H1 (cell line): ENCODE measurements at regions not wholly inside any gene's neighbourhood (a gene's known extent, or its start where the extent isn't known, plus 50 kb on each side); places are given as distances from the start of the nearest gene placed in this dataset.

Experiments used
- CTCF ChIA-PET: fragments of 300-600 bp; sonication (Branson Sonifier 250); formaldehyde crosslinking; loops from one replicate; lab custom pipeline; 2021; ENCODE audit not compliant: partially characterized antibody; lab: Charles Lee
- POLR2A ChIA-PET: fragments of 300-600 bp; sonication (Branson Sonifier 250); formaldehyde crosslinking; loops from one replicate; lab custom pipeline; 2021; ENCODE audit warnings: inconsistent platforms; ENCODE audit not compliant: partially characterized antibody; lab: Charles Lee
- DNase-seq, 2 experiments: peaks; one replicate each; pipeline versions ENCODE4 v3.0.0 to v3.0.0-alpha.2; 2010 to 2022; ENCODE audit warnings: low spot score in 2 of 2, low read depth in 1 of 2, mixed read lengths in 1 of 2
- FAIRE-seq: peaks from 2 replicates; lab custom pipeline; 2011; peaks lifted over from hg19 to GRCh38; lab: Jason Lieb, UNC
- H2AFZ ChIP-seq: 2 replicates; pipeline ENCODE4 v1.8.1; 2012; ENCODE audit warnings: low read length, inconsistent platforms
- H2AK5ac ChIP-seq: 2 replicates; pipeline ENCODE4 v1.6.1; 2013; ENCODE audit warnings: low read depth, low read length
- H2BK120ac ChIP-seq: replicated peaks from 2 replicates; pipeline ENCODE3; 2013; ENCODE audit warnings: low read depth, low read length, inconsistent platforms
- H2BK12ac ChIP-seq: 2 replicates; pipeline ENCODE4 v1.6.1; 2013; ENCODE audit warnings: low read depth, low read length
- H2BK15ac ChIP-seq: 2 replicates; pipeline ENCODE4 v1.6.1; 2013; ENCODE audit warnings: low read length
- H2BK20ac ChIP-seq: 2 replicates; pipeline ENCODE4 v1.6.1; 2013; ENCODE audit warnings: low read length
- H2BK5ac ChIP-seq: 2 replicates; pipeline ENCODE4 v1.6.1; 2013; ENCODE audit warnings: low read depth, low read length
- H3K14ac ChIP-seq: 2 replicates; pipeline ENCODE4 v1.6.1; 2013; ENCODE audit warnings: inconsistent platforms; ENCODE audit not compliant: insufficient read length
- H3K18ac ChIP-seq: 2 replicates; pipeline ENCODE4 v1.6.1; 2013; ENCODE audit warnings: low read length; ENCODE audit errors: extremely low read depth
- H3K23ac ChIP-seq: 2 replicates; pipeline ENCODE4 v1.6.1; 2013; ENCODE audit warnings: inconsistent platforms; ENCODE audit not compliant: insufficient read length
- H3K23me2 ChIP-seq: 2 replicates; pipeline ENCODE4 v1.6.1; 2013; ENCODE audit warnings: low read depth, low read length
- H3K27ac ChIP-seq: 2 replicates; pipeline ENCODE4 v1.6.1; 2011; ENCODE audit warnings: low read depth, low read length, inconsistent platforms
- H3K27me3 ChIP-seq, 4 experiments: replicated peaks in 1 of 4; 1 replicate in 1 of 4; 2 replicates in 3 of 4; pipeline versions ENCODE4 v1.6.1 to v1.8.1; 2011 to 2013; ENCODE audit warnings: low read length in 3 of 4, mild to moderate bottlenecking in 3 of 4, inconsistent platforms in 2 of 4, mixed read lengths in 2 of 4, moderate library complexity in 1 of 4; ENCODE audit not compliant: control insufficient read depth in 3 of 4, insufficient read depth in 3 of 4; ENCODE audit errors: extremely low read depth in 1 of 4
- H3K36me3 ChIP-seq, 4 experiments: 2 replicates each; pipeline versions ENCODE4 v1.6.1 to v1.8.1; 2011 to 2013; ENCODE audit warnings: mild to moderate bottlenecking in 4 of 4, low read length in 3 of 4, moderate library complexity in 2 of 4, control low read depth in 1 of 4, inconsistent platforms in 1 of 4; ENCODE audit not compliant: insufficient read depth in 4 of 4, control insufficient read depth in 2 of 4
- H3K4ac ChIP-seq: replicated peaks from 2 replicates; pipeline ENCODE3; 2013; ENCODE audit warnings: low read length, low read depth, mixed read lengths, inconsistent platforms; ENCODE audit not compliant: insufficient read length
- H3K4me1 ChIP-seq, 4 experiments: replicated peaks in 1 of 4; 1 replicate in 1 of 4; 2 replicates in 3 of 4; pipeline versions ENCODE4 v1.6.1 to v1.8.1; 2011 to 2013; ENCODE audit warnings: low read length in 3 of 4, inconsistent platforms in 2 of 4, mixed read lengths in 1 of 4; ENCODE audit not compliant: insufficient read depth in 4 of 4, control insufficient read depth in 3 of 4
- H3K4me2 ChIP-seq, 2 experiments: 2 replicates each; pipeline versions ENCODE4 v1.6.1 to v1.8.1; 2011 to 2013; ENCODE audit warnings: low read depth in 2 of 2, low read length in 2 of 2, control low read depth in 1 of 2, inconsistent platforms in 1 of 2, mild to moderate bottlenecking in 1 of 2; ENCODE audit not compliant: insufficient read depth in 1 of 2
- H3K4me3 ChIP-seq, 4 experiments: fragments of 200-600, 300-600 bp in 1 of 4; sonication (generic), shearing (Covaris generic), sonication (Bioruptor Twin) in 1 of 4; 2 replicates each; pipeline versions ENCODE4 v1.5.1 to v1.8.1; 2011 to 2016; ENCODE audit warnings: low read length in 4 of 4, low read depth in 3 of 4, control low read depth in 2 of 4, inconsistent platforms in 2 of 4, mild to moderate bottlenecking in 2 of 4, mixed read lengths in 1 of 4, moderate library complexity in 1 of 4; ENCODE audit not compliant: insufficient read depth in 2 of 4; ENCODE audit errors: extremely low read depth in 1 of 4
- H3K56ac ChIP-seq: replicated peaks from 2 replicates; pipeline ENCODE3; 2013; ENCODE audit warnings: low read depth, mild to moderate bottlenecking, mixed read lengths, low read length, inconsistent platforms; ENCODE audit not compliant: insufficient read length
- H3K79me1 ChIP-seq: 2 replicates; pipeline ENCODE4 v1.6.1; 2013; ENCODE audit warnings: low read depth, low read length, control low read depth
- H3K79me2 ChIP-seq, 2 experiments: 2 replicates each; pipeline versions ENCODE4 v1.6.1 to v1.8.1; 2012 to 2013; ENCODE audit warnings: low read length in 2 of 2, mild to moderate bottlenecking in 2 of 2, inconsistent platforms in 1 of 2; ENCODE audit not compliant: insufficient read depth in 2 of 2, control insufficient read depth in 1 of 2
- H3K9ac ChIP-seq, 4 experiments: replicated peaks in 1 of 4; 1 replicate in 1 of 4; 2 replicates in 3 of 4; pipeline versions ENCODE4 v1.6.1 to v1.8.1; 2011 to 2013; ENCODE audit warnings: low read depth in 3 of 4, low read length in 3 of 4, control low read depth in 2 of 4, mild to moderate bottlenecking in 2 of 4, moderate library complexity in 2 of 4, inconsistent platforms in 1 of 4; ENCODE audit errors: extremely low read depth in 1 of 4
- H3K9me3 ChIP-seq, 2 experiments: 2 replicates each; pipeline versions ENCODE4 v1.6.1 to v1.8.1; 2012 to 2013; ENCODE audit warnings: mild to moderate bottlenecking in 2 of 2, moderate library complexity in 2 of 2, control low read depth in 1 of 2, inconsistent platforms in 1 of 2, low read depth in 1 of 2, low read length in 1 of 2, mixed read lengths in 1 of 2; ENCODE audit not compliant: insufficient read depth in 2 of 2
- H4K20me1 ChIP-seq, 2 experiments: replicated peaks in 1 of 2; 2 replicates each; pipeline versions ENCODE3 to v1.8.1; 2011 to 2013; ENCODE audit warnings: inconsistent platforms in 2 of 2, low read length in 2 of 2, mild to moderate bottlenecking in 1 of 2; ENCODE audit not compliant: insufficient read depth in 2 of 2, control insufficient read depth in 1 of 2
- H4K5ac ChIP-seq: 2 replicates; pipeline ENCODE4 v1.6.1; 2013; ENCODE audit warnings: low read length, low read depth, mixed read lengths, inconsistent platforms; ENCODE audit not compliant: insufficient read length
- H4K8ac ChIP-seq: 2 replicates; pipeline ENCODE4 v1.8.0; 2013; ENCODE audit warnings: mild to moderate bottlenecking, moderate library complexity, low read length, inconsistent platforms; ENCODE audit not compliant: insufficient read depth; ENCODE audit errors: extremely low read depth
- H4K91ac ChIP-seq: replicated peaks from 2 replicates; pipeline ENCODE3; 2013; ENCODE audit warnings: low read length, mixed read lengths, inconsistent platforms; ENCODE audit not compliant: insufficient read length
- KDM1A ChIP-seq: fragments of 200-600, 300-600 bp; sonication (generic); IDR thresholded peaks from 2 replicates; pipeline ENCODE4 v1.7.1; 2016; ENCODE audit warnings: mild to moderate bottlenecking, low read length, borderline replicate concordance
- POLR2AphosphoS5 ChIP-seq: IDR thresholded peaks from 2 replicates; pipeline ENCODE4 v1.6.1; 2011; ENCODE audit warnings: low read depth, low read length
- WGBS, 2 experiments: shearing (Covaris generic) in 1 of 2; methylation state at CpG; one replicate each; pipeline versions ENCODE4 v1.1.6 to v1.1.7; 2013 to 2015; ENCODE audit warnings: low lambda C conversion rate in 2 of 2, mixed read lengths in 2 of 2, inconsistent platforms in 1 of 2, low coverage in 1 of 2, missing lambda C conversion rate in 1 of 2; ENCODE audit not compliant: insufficient replicate concordance in 2 of 2, insufficient coverage in 1 of 2, insufficient read length in 1 of 2; ENCODE audit errors: extremely low coverage in 1 of 2, missing lambda C conversion rate in 1 of 2; 5-methylcytosine and 5-hydroxymethylcytosine counted together

GRCh38 chr13:107293924-107294323 is 726.0 kb upstream of the ARGLU1 start:
- Histone ChIP-seq H2BK5ac (no peak overlapping the region), H3K79me1 (no peaks in the 10 kb centered on the region), H3K4me1 (no peaks in the 10 kb centered on the region), H2AK5ac (no peak overlapping the region), H3K4me3 (no peak overlapping the region), H4K20me1 (no peaks in the 10 kb centered on the region), H2BK20ac (no peak overlapping the region), H2BK120ac (no peak overlapping the region), H3K9ac (no peak overlapping the region), H3K4me2 (no peak overlapping the region), H4K5ac (no peak overlapping the region), H3K9me3 (no peaks in the 10 kb centered on the region), H3K4ac (no peak overlapping the region), H3K23ac (no peak overlapping the region), H3K56ac (no peak overlapping the region), H3K27me3 (no peaks in the 10 kb centered on the region), H3K23me2 (no peaks in the 10 kb centered on the region), H2BK12ac (no peak overlapping the region), H3K14ac (no peak overlapping the region), H4K91ac (no peak overlapping the region), H3K18ac (no peak overlapping the region), H3K27ac (no peak overlapping the region), H3K79me2 (no peaks in the 10 kb centered on the region), H2BK15ac (no peak overlapping the region), H4K8ac (no peak overlapping the region), H3K36me3 (no peaks in the 10 kb centered on the region), H2AFZ (no peak overlapping the region)
- POLR2A ChIA-PET = no interaction called here
- WGBS, 2 experiments = 92% methylated on average over 3 of the region's 3 CpGs; no CpG with 5 or more reads in 1 of the 2 experiments
- CTCF ChIA-PET = interaction anchor here (0.9 to 2.1 kb wide), 2 partner anchors 9 to 85 kb away, joined by 4 to 8 read pairs; no protein-coding TSS in a partner anchor
- FAIRE-seq (no peak), DNase-seq (no peak)
- TF ChIP-seq POLR2AphosphoS5 = no peak
- no peak for TF ChIP-seq KDM1A
